GM23338 (cell line): ENCODE measurements at regions not wholly inside any gene's neighbourhood (a gene's known extent, or its start where the extent isn't known, plus 50 kb on each side); places are given as distances from the start of the nearest gene placed in this dataset.

Source experiments
- CREB1 ChIP-seq: fragments of 250-450 bp; sonication (Bioruptor Pico); IDR thresholded peaks from 2 replicates; pipeline ENCODE4 v1.5.0; 2020; ENCODE audit warnings: low read depth, mild to moderate bottlenecking, moderate library complexity
- CTCF ChIP-seq, 2 experiments: fragments of 200-600 bp in 1 of 2; sonication (generic) in 1 of 2; conservative IDR thresholded peaks; 2 replicates each; pipeline versions ENCODE4 v1.5.1 to v1.6.1; 2016 to 2017; ENCODE audit warnings: antibody characterized with exemption in 2 of 2, low read depth in 2 of 2, mild to moderate bottlenecking in 2 of 2, moderate library complexity in 1 of 2
- EZH2 ChIP-seq: fragments of 200-600 bp; sonication (generic); IDR thresholded peaks from one replicate; pipeline ENCODE4 v1.8.0; 2017; ENCODE audit warnings: antibody characterized with exemption, mild to moderate bottlenecking, low read depth; ENCODE audit not compliant: unreplicated experiment
- EZH2phosphoT487 ChIP-seq: fragments of 200-600 bp; sonication (generic); IDR thresholded peaks from one replicate; pipeline ENCODE4 v1.8.1; 2018; ENCODE audit warnings: antibody characterized with exemption; ENCODE audit not compliant: unreplicated experiment
- JUNB ChIP-seq: IDR thresholded peaks from one replicate; pipeline ENCODE4 v1.6.1; 2016; ENCODE audit warnings: antibody characterized with exemption; ENCODE audit not compliant: unreplicated experiment
- POLR2AphosphoS5 ChIP-seq: IDR thresholded peaks from 2 replicates; pipeline ENCODE4 v1.6.1; 2016; ENCODE audit warnings: antibody characterized with exemption, low read depth
- REST ChIP-seq: IDR thresholded peaks from one replicate; pipeline ENCODE4 v1.6.1; 2018; ENCODE audit warnings: antibody characterized with exemption; ENCODE audit not compliant: unreplicated experiment
- STAT1 ChIP-seq: IDR thresholded peaks from one replicate; pipeline ENCODE4 v1.6.1; 2016; ENCODE audit warnings: antibody characterized with exemption; ENCODE audit not compliant: unreplicated experiment
- ZNF114 ChIP-seq: fragments of 250-450 bp; sonication (Bioruptor Pico); IDR thresholded peaks from 2 replicates; pipeline ENCODE4 v1.5.0; 2020; ENCODE audit warnings: mild to moderate bottlenecking, moderate library complexity

GRCh38 chr22:11253000-11253511, 4274.9 kb upstream of the OR11H1 start:
- TF ChIP-seq POLR2AphosphoS5 (no peak), CTCF (conservative IDR thresholded peaks at IDR 0.05; ENCODE audit: low read depth in 2 of 2) (no peak), EZH2 (no peak), CREB1 (CRISPR knock-in tag) (no peak), EZH2phosphoT487 (no peak), STAT1 (no peak), JUNB (no peak), ZNF114 (CRISPR knock-in tag) (no peak), REST (no peak)
